ENCODE measurements at regions not wholly inside any gene's neighbourhood (a gene's known extent, or its start where the extent isn't known, plus 50 kb on each side); places are given as distances from the start of the nearest gene placed in this dataset.

GRCh38 chr17:55620945-55621344, 101.7 kb downstream of the TMEM100 start:
- Histone ChIP-seq H3K36me3 (replicated peaks) (no peaks in the 10 kb centered on the region), H3K4me3 (ENCODE audit: low read depth, low read length) (no peak overlapping the region)
- in situ Hi-C loops (cut with HindIII; ENCODE audit: low pct_ligation_motif_present, low sequenced_read_pairs): no loop called here

GRCh38 chr17:55620023-55620422, 102.6 kb downstream of the TMEM100 start:
- TF ChIP-seq, protein P1, sequence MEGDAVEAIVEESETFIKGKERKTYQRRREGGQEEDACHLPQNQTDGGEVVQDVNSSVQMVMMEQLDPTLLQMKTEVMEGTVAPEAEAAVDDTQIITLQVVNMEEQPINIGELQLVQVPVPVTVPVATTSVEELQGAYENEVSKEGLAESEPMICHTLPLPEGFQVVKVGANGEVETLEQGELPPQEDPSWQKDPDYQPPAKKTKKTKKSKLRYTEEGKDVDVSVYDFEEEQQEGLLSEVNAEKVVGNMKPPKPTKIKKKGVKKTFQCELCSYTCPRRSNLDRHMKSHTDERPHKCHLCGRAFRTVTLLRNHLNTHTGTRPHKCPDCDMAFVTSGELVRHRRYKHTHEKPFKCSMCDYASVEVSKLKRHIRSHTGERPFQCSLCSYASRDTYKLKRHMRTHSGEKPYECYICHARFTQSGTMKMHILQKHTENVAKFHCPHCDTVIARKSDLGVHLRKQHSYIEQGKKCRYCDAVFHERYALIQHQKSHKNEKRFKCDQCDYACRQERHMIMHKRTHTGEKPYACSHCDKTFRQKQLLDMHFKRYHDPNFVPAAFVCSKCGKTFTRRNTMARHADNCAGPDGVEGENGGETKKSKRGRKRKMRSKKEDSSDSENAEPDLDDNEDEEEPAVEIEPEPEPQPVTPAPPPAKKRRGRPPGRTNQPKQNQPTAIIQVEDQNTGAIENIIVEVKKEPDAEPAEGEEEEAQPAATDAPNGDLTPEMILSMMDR (IDR thresholded peaks at IDR 0.05; ENCODE audit: low read depth, low read length, missing control alignments): no peak
- no peak for DNase-seq
- Histone ChIP-seq H3K4me3 (ENCODE audit: low read depth, low read length) (no peak overlapping the region), H3K27me3 (replicated peaks) (no peaks in the 10 kb centered on the region), H3K27ac (no peak overlapping the region), H3K36me3 (replicated peaks) (no peaks in the 10 kb centered on the region)
- in situ Hi-C loops (cut with HindIII; ENCODE audit: low pct_ligation_motif_present, low sequenced_read_pairs): no loop called here

More at GRCh38 chr17:55620945-55621344, 101.7 kb downstream of the TMEM100 start:
- Histone ChIP-seq H3K27ac (no peak overlapping the region), H3K27me3 (replicated peaks) (no peaks in the 10 kb centered on the region)
- TF ChIP-seq, protein P1 (IDR thresholded peaks at IDR 0.05; ENCODE audit: low read depth, low read length, missing control alignments): no peak
- no peak for DNase-seq

- Histone ChIP-seq H3K27me3 (replicated peaks) (no peaks in the 10 kb centered on the region), H3K36me3 (replicated peaks) (no peaks in the 10 kb centered on the region), H3K27ac (no peak overlapping the region), H3K4me3 (ENCODE audit: low read depth, low read length) (no peak overlapping the region)
- TF ChIP-seq, protein P1 (IDR thresholded peaks at IDR 0.05; ENCODE audit: low read depth, low read length, missing control alignments): no peak
- no peak for DNase-seq
- in situ Hi-C loops (cut with HindIII; ENCODE audit: low pct_ligation_motif_present, low sequenced_read_pairs): no loop called here
Observed at GRCh38 chr17:55617441-55617840, 105.2 kb downstream of the TMEM100 start.

- H3K27ac ChIP-seq: no peak overlapping the region
- DNase-seq: no peak
- no peaks in the 10 kb centered on the region for H3K36me3 ChIP-seq (replicated peaks)
- H3K27me3 ChIP-seq (replicated peaks): no peaks in the 10 kb centered on the region
- TF ChIP-seq, protein P1 (IDR thresholded peaks at IDR 0.05; ENCODE audit: low read depth, low read length, missing control alignments): no peak
- no peak overlapping the region for H3K4me3 ChIP-seq (ENCODE audit: low read depth, low read length)
- in situ Hi-C loops (cut with HindIII; ENCODE audit: low pct_ligation_motif_present, low sequenced_read_pairs): no loop called here
Observed at GRCh38 chr17:55614061-55614460, 102.8 kb upstream of the SMIM36 start.

DNA sequence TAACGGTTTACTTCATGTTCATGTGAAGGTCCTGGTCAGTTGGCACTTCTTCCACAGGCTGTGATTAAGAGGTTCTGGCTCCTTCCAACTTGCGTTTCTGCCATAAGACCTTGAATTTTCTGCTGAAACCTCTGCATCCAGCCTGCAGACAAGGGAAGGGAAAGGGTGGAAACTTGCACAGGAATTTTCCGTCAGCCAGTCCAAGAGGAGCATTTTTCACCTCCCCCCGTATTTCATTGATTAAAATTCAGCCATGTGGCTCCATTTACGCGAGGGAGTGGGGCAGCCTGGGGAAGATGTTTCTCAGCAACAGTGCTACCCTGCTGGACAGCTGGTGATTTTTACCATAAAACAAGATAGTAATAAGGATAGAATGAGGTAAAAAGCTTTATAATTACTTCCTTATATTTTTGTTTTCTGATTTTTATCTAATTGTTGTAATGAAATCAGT, 101.5 kb upstream of the SMIM36 start:
- no peak for DNase-seq
- no peak overlapping the region for H3K27ac ChIP-seq
- H3K4me3 ChIP-seq (ENCODE audit: low read depth, low read length): no peak overlapping the region
- TF ChIP-seq, protein P1 (IDR thresholded peaks at IDR 0.05; ENCODE audit: low read depth, low read length, missing control alignments): no peak
- in situ Hi-C loops (cut with HindIII; ENCODE audit: low pct_ligation_motif_present, low sequenced_read_pairs): no loop called here
- H3K27me3 ChIP-seq (replicated peaks): no peaks in the 10 kb centered on the region
- no peaks in the 10 kb centered on the region for H3K36me3 ChIP-seq (replicated peaks)

DNA sequence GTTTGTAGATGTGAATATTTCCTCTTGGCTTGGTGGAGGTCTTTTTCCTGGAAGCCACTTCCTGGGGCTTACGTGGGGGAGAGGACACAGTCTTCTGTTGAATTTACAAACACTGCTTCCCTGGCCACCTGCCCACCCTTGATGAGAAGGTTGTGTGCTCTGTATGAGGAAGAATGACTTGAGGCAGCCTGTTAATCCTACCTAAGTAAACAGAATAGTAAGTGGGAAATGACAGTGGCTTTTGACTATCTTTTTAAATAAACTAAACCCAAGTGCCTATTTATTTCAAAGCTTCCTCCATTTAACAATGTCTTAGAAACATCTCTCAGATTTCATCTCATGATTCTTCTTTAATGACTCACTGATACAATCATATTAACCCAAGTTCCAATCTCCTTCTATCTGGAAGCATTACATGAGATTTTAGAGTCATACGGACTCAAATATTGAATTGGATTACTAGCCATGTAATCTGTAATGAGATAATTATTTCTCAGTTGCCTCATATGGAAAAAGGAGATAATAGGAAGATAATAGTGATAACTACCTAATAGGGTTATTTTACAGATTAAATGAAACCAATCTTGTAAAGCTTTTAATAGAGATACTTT, 96.6 kb upstream of the SMIM36 start:
- Histone ChIP-seq H3K36me3 (replicated peaks) (no peaks in the 10 kb centered on the region), H3K27me3 (replicated peaks) (no peaks in the 10 kb centered on the region), H3K27ac (no peak overlapping the region), H3K4me3 (ENCODE audit: low read depth, low read length) (no peak overlapping the region)
- DNase-seq: no peak
- in situ Hi-C loops (cut with HindIII; ENCODE audit: low pct_ligation_motif_present, low sequenced_read_pairs): no loop called here
- TF ChIP-seq, protein P1 (IDR thresholded peaks at IDR 0.05; ENCODE audit: low read depth, low read length, missing control alignments): no peak
